GM13977 (cell line): ENCODE measurements at regions not wholly inside any gene's neighbourhood (a gene's known extent, or its start where the extent isn't known, plus 50 kb on each side); places are given as distances from the start of the nearest gene placed in this dataset.

Experiments used
- DNase-seq: peaks from one replicate; pipeline ENCODE4 v3.0.0; 2012; ENCODE audit warnings: low spot score
- in situ Hi-C: fragments of 300-500 bp; cut with MboI; formaldehyde crosslinking; loops from one replicate; pipeline ENCODE4 v1.12.0; 2022; ENCODE audit warnings: low sequenced_read_pairs, low pct_unique_long_range_greater_than_20kb, mixed read lengths, inconsistent platforms; ENCODE audit not compliant: unreplicated experiment
- TF ChIP-seq, protein P1 (sequence below): IDR thresholded peaks from 2 replicates; pipeline ENCODE4 v1.5.1; 2012; ENCODE audit warnings: mild to moderate bottlenecking, control low read depth; ENCODE audit not compliant: insufficient read depth; ENCODE audit errors: extremely low read depth, missing control alignments

GRCh38 chr3:83003917-83004316, 1242.5 kb upstream of the GBE1 start:
- DNase-seq: no peak
- in situ Hi-C loops: no loop called here
- TF ChIP-seq, protein P1, sequence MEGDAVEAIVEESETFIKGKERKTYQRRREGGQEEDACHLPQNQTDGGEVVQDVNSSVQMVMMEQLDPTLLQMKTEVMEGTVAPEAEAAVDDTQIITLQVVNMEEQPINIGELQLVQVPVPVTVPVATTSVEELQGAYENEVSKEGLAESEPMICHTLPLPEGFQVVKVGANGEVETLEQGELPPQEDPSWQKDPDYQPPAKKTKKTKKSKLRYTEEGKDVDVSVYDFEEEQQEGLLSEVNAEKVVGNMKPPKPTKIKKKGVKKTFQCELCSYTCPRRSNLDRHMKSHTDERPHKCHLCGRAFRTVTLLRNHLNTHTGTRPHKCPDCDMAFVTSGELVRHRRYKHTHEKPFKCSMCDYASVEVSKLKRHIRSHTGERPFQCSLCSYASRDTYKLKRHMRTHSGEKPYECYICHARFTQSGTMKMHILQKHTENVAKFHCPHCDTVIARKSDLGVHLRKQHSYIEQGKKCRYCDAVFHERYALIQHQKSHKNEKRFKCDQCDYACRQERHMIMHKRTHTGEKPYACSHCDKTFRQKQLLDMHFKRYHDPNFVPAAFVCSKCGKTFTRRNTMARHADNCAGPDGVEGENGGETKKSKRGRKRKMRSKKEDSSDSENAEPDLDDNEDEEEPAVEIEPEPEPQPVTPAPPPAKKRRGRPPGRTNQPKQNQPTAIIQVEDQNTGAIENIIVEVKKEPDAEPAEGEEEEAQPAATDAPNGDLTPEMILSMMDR: no peak

- no peak for DNase-seq
- TF ChIP-seq, protein P1: no peak
- in situ Hi-C loops: no loop called here
Measured at GRCh38 chr3:83002869-83003445, 1241.5 kb upstream of the GBE1 start.

- DNase-seq: no peak
- in situ Hi-C loops: no loop called here
- TF ChIP-seq, protein P1: no peak
Measured at GRCh38 chr3:82999777-83000176, 1238.3 kb upstream of the GBE1 start.

DNA sequence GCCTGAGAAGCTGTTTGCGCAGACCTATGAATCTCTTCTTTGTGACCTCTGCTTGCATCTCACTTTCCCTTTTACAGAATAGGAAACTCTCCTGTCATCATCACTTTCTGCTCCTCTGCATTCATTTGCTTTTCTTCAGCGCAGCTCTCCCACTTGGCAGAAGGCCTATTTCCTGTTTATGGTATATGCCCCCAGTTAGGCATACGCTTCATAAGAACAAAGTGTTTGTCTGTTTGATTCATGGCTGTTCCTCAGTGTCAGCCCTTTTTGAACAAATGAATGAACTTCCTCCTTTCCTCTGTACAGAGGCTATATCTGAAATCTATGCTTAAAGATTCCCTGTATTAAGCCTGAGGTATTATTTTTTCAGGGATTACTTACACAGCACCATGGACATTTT, 1216.9 kb upstream of the GBE1 start:
- no peak for DNase-seq
- in situ Hi-C loops: no loop called here
- TF ChIP-seq, protein P1: no peak

GRCh38 chr3:82977871-82978270, 1216.4 kb upstream of the GBE1 start:
- TF ChIP-seq, protein P1: no peak
- DNase-seq: no peak
- in situ Hi-C loops: no loop called here

DNA sequence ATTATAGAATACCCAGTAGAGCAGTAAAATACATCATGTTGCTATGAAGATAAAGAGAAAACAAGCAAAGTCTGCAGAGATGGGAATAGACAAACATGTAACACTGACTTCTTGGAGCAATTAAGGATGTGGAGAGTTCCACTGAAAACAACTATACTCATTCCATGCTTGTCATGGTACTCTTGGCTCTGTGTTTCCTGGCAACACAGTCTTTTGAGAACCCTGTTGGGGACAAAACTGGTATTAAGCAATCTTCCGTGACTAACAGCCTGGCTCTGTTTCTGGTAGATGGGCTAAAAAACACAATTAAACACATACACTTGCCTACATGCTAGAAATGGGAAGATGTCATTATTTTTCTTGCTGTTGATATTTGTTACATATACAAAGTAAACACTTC, 1212.3 kb upstream of the GBE1 start:
- DNase-seq: no peak
- TF ChIP-seq, protein P1: no peak
- in situ Hi-C loops: no loop called here

GRCh38 chr3:82960379-82960778, 1198.9 kb upstream of the GBE1 start:
- in situ Hi-C loops: no loop called here
- DNase-seq: no peak
- TF ChIP-seq, protein P1: no peak
